HEK293T (cell line): ENCODE measurements at regions not wholly inside any gene's neighbourhood (a gene's known extent, or its start where the extent isn't known, plus 50 kb on each side); places are given as distances from the start of the nearest gene placed in this dataset.

Source experiments
- ARNT ChIP-seq: fragments of 450-650 bp; IDR thresholded peaks from 2 replicates; pipeline ENCODE4 v1.6.1; 2017; ENCODE audit warnings: mild to moderate bottlenecking
- BHLHE40 ChIP-seq: fragments of 450-650 bp; IDR thresholded peaks from 2 replicates; pipeline ENCODE4 v1.6.1; 2016; ENCODE audit warnings: mild to moderate bottlenecking, moderate library complexity, borderline replicate concordance
- ELF4 ChIP-seq: fragments of 450-650 bp; IDR thresholded peaks from 2 replicates; pipeline ENCODE4 v1.6.1; 2017; ENCODE audit warnings: antibody characterized with exemption
- FOXA1 ChIP-seq: fragments of 450-650 bp; IDR thresholded peaks from 2 replicates; pipeline ENCODE4 v1.6.1; 2016; ENCODE audit warnings: mild to moderate bottlenecking
- FOXK2 ChIP-seq: fragments of 450-650 bp; IDR thresholded peaks from 2 replicates; pipeline ENCODE4 v1.6.1; 2016; ENCODE audit warnings: mild to moderate bottlenecking
- FOXM1 ChIP-seq: fragments of 450-650 bp; IDR thresholded peaks from 2 replicates; pipeline ENCODE4 v1.6.1; 2017; ENCODE audit warnings: mild to moderate bottlenecking, borderline replicate concordance
- HDGF ChIP-seq: fragments of 450-650 bp; IDR thresholded peaks from 2 replicates; pipeline ENCODE4 v1.6.1; 2017; ENCODE audit warnings: antibody characterized with exemption, borderline replicate concordance
- LEF1 ChIP-seq: fragments of 450-650 bp; IDR thresholded peaks from 2 replicates; pipeline ENCODE4 v1.6.1; 2017; ENCODE audit warnings: mild to moderate bottlenecking, borderline replicate concordance
- NFRKB ChIP-seq: fragments of 450-650 bp; IDR thresholded peaks from 2 replicates; pipeline ENCODE4 v1.6.1; 2016; ENCODE audit warnings: mild to moderate bottlenecking, moderate library complexity
- SP1 ChIP-seq: fragments of 450-650 bp; IDR thresholded peaks from 2 replicates; pipeline ENCODE4 v1.6.1; 2017
- SUZ12 ChIP-seq: fragments of 450-650 bp; IDR thresholded peaks from 2 replicates; pipeline ENCODE4 v1.6.1; 2016; ENCODE audit warnings: mild to moderate bottlenecking
- ZNF384 ChIP-seq: fragments of 450-650 bp; IDR thresholded peaks from 2 replicates; pipeline ENCODE4 v1.6.1; 2016

- TF ChIP-seq SP1 (no peak), ELF4 (no peak), FOXM1 (no peak), FOXA1 (no peak), FOXK2 (no peak), LEF1 (no peak), BHLHE40 (no peak), NFRKB (no peak), SUZ12 (no peak), HDGF (no peak), ZNF384 (no peak), ARNT (no peak)
These were observed 61.8 kb upstream of the SLC30A5 start for GRCh38 chr5:69032009-69032408.
